Panc1 (cell line): ENCODE measurements at regions not wholly inside any gene's neighbourhood (a gene's known extent, or its start where the extent isn't known, plus 50 kb on each side); places are given as distances from the start of the nearest gene placed in this dataset.

Experiments
- ATAC-seq: fragments of 200-7000 bp; cut with Tn5 transposase; 2 replicates; pipeline ENCODE4 v1.9.1; 2020; ENCODE audit warnings: mild to moderate bottlenecking, moderate library complexity
- BruUV-seq: library from RNA; stranded (reverse); fragments of 400-500 nt; replicated peaks from 2 replicates; lab custom pipeline; 2021; lab: Mats Ljungman, UMichigan
- CTCF ChIA-PET: fragments of 300-600 bp; sonication (Branson Sonifier 250); formaldehyde crosslinking; loops from one replicate; lab custom pipeline; 2022; ENCODE audit warnings: antibody characterized with exemption; lab: Charles Lee
- POLR2A ChIA-PET: fragments of 300-600 bp; sonication (Branson Sonifier 250); formaldehyde crosslinking; loops from one replicate; lab custom pipeline; 2022; ENCODE audit warnings: antibody characterized with exemption; lab: Charles Lee
- DNase-seq: peaks from one replicate; pipeline ENCODE4 v3.0.0-alpha.2; 2010; ENCODE audit warnings: low read depth, low spot score
- H3K27ac ChIP-seq: 2 replicates; pipeline ENCODE4 v1.5.1; 2011; ENCODE audit warnings: mild to moderate bottlenecking, low read length, inconsistent platforms
- H3K27me3 ChIP-seq: fragments of 200-500 bp; sonication (Bioruptor generic); 2 replicates; pipeline ENCODE4 v1.6.0; 2014; ENCODE audit warnings: low read length, inconsistent platforms; ENCODE audit not compliant: control insufficient read depth, insufficient read depth
- H3K36me3 ChIP-seq: fragments of 200-500 bp; sonication (Bioruptor generic); 2 replicates; pipeline ENCODE4 v1.5.1; 2014; ENCODE audit warnings: inconsistent platforms, mild to moderate bottlenecking, low read length, moderate library complexity; ENCODE audit not compliant: control insufficient read depth, insufficient read depth
- H3K4me1 ChIP-seq: 2 replicates; pipeline ENCODE4 v1.5.1; 2011; ENCODE audit warnings: inconsistent platforms, mild to moderate bottlenecking, low read length, moderate library complexity; ENCODE audit not compliant: control insufficient read depth, insufficient read depth
- H3K4me3 ChIP-seq, 2 experiments: 2 replicates each; pipeline ENCODE4 v1.5.1; 2011 to 2012; ENCODE audit warnings: low read depth in 2 of 2, low read length in 2 of 2, mild to moderate bottlenecking in 2 of 2, inconsistent platforms in 1 of 2, moderate library complexity in 1 of 2
- H3K9me3 ChIP-seq: fragments of 200-500 bp; sonication (Bioruptor generic); 2 replicates; pipeline ENCODE4 v1.5.1; 2014; ENCODE audit warnings: low read depth, mild to moderate bottlenecking, inconsistent platforms, low read length, moderate library complexity; ENCODE audit not compliant: control insufficient read depth, insufficient read depth
- CTCF ChIP-seq: fragments of 450-650 bp; IDR thresholded peaks from 2 replicates; pipeline ENCODE4 v1.5.1; 2017; ENCODE audit warnings: mild to moderate bottlenecking
- POLR2AphosphoS5 ChIP-seq: IDR thresholded peaks from 2 replicates; pipeline ENCODE4 v1.6.1; 2012; ENCODE audit warnings: mild to moderate bottlenecking, low read depth, low read length, moderate library complexity
- REST ChIP-seq, 2 experiments: IDR thresholded peaks; 2 replicates each; pipeline ENCODE4 v1.6.1; 2011 to 2012; ENCODE audit warnings: low read depth in 2 of 2, control low read depth in 1 of 2, low read length in 1 of 2, mild to moderate bottlenecking in 1 of 2, moderate library complexity in 1 of 2; ENCODE audit not compliant: insufficient read depth in 1 of 2
- SIN3A ChIP-seq: IDR thresholded peaks from 2 replicates; pipeline ENCODE4 v1.6.1; 2012; ENCODE audit warnings: low read depth, mild to moderate bottlenecking, low read length, moderate library complexity, borderline replicate concordance; ENCODE audit not compliant: insufficient read depth
- TCF7L2 ChIP-seq: IDR thresholded peaks from 2 replicates; pipeline ENCODE4 v1.6.1; 2011; ENCODE audit warnings: mild to moderate bottlenecking, low read depth, low read length, inconsistent platforms
- in situ Hi-C: cut with HindIII; loops from 2 replicates; pipeline ENCODE4 v1.10.0; 2016; ENCODE audit warnings: low sequenced_read_pairs, low pct_unique_long_range_greater_than_20kb
- intact Hi-C: fragments of 100-400 bp; cut with micrococcal nuclease; formaldehyde crosslinking; loops from one replicate; pipeline ENCODE4 v1.10.0; 2022; ENCODE audit not compliant: unreplicated experiment

GRCh38 chr4:138413273-138413672 lies 171.1 kb upstream of the SLC7A11 start:
- no TSS peak for BruUV-seq
- no peaks in the 10 kb centered on the region for H3K27me3 ChIP-seq
- ATAC-seq: no peak
- in situ Hi-C loops: no loop called here
- no peaks in the 10 kb centered on the region for H3K36me3 ChIP-seq
- no peaks in the 10 kb centered on the region for H3K9me3 ChIP-seq
- H3K4me3 ChIP-seq: no peak overlapping the region
- no peaks in the 10 kb centered on the region for H3K4me1 ChIP-seq
- no peak for TF ChIP-seq POLR2AphosphoS5
- TF ChIP-seq SIN3A: no peak
- no peak for TF ChIP-seq CTCF
- no peak for TF ChIP-seq TCF7L2
- no peak for TF ChIP-seq REST (IDR thresholded peaks at IDR 0.05; ENCODE audit: insufficient read depth in 1 of 2, low read depth in 2 of 2, low read length in 1 of 2)
- DNase-seq: no peak
- intact Hi-C loops: no loop called here
- no peak overlapping the region for H3K27ac ChIP-seq
- ChIA-PET POLR2A (no interaction called here), CTCF (no interaction called here)

GRCh38 chr4:138412847-138413246 lies 170.7 kb upstream of the SLC7A11 start:
- ChIA-PET CTCF (no interaction called here), POLR2A (no interaction called here)
- Histone ChIP-seq H3K27ac (no peak overlapping the region), H3K9me3 (no peaks in the 10 kb centered on the region), H3K4me3 (no peak overlapping the region), H3K36me3 (no peaks in the 10 kb centered on the region), H3K4me1 (no peaks in the 10 kb centered on the region), H3K27me3 (no peaks in the 10 kb centered on the region)
- ATAC-seq (no peak), DNase-seq (no peak)
- intact Hi-C loops (no loop called here), in situ Hi-C loops (no loop called here)
- no peak for TF ChIP-seq SIN3A
- TF ChIP-seq CTCF: no peak
- no peak for TF ChIP-seq REST (IDR thresholded peaks at IDR 0.05; ENCODE audit: insufficient read depth in 1 of 2, low read depth in 2 of 2, low read length in 1 of 2)
- no peak for TF ChIP-seq TCF7L2
- no peak for TF ChIP-seq POLR2AphosphoS5
- BruUV-seq: no TSS peak
